ENCODE measurements at regions not wholly inside any gene's neighbourhood (a gene's known extent, or its start where the extent isn't known, plus 50 kb on each side); places are given as distances from the start of the nearest gene placed in this dataset.

DNA sequence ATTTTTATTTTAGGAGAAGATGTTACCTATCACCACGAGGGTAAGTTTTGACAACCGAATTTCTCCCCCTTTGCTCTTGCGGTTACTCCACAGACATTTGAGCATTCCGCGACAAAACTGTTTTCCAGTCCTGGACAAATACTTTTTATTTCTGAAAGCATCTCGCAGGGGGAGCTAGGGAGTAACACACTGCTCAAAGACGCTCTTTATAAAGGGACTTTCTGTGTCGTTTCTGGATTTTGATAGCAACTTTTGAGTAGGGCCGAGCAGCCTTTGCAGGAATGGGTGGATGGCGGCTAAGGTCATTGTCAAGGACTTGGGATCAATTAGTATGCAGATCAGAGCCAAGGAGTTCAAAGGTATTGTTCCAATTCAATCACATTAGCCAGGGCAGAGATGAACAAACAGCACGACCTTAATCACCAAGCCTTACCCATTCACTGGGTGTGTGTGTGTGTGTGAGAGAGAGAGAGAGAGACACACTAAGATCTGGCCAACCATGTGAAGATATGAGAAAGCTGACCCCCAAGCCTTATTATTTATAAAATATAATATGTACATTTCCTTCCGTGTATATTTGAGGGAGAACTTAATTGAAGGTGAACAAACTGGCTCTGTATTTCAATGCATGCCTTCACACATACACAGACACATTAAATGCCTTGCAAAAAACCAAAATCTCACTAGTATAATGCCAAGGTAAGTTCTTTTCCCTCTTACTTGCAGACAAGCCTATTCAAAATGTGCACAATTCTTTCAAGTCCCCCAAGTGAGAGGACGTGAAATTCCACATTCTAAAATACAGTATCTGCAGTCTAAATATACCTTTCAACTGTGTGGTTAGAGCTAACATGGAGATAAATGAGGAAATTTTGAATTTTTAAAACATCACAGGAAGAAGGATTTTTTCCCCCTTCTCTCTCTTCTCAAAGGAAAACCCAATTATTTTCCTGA lies 613.8 kb downstream of the VRK1 start:
- H3K27ac Mint-ChIP-seq, result no peak overlapping the region
- peaks cover 9% of the 10 kb centered on the region for H3K27me3 Mint-ChIP-seq
- H3K4me1 Mint-ChIP-seq, result no peaks in the 10 kb centered on the region
- H3K9me3 Mint-ChIP-seq, result peaks cover 0 to 2% (median 0%) of the 10 kb centered on the region in 3 donors
- no peak overlapping the region for H3K4me3 Mint-ChIP-seq
- H3K36me3 Mint-ChIP-seq, result no peaks in the 10 kb centered on the region

DNA sequence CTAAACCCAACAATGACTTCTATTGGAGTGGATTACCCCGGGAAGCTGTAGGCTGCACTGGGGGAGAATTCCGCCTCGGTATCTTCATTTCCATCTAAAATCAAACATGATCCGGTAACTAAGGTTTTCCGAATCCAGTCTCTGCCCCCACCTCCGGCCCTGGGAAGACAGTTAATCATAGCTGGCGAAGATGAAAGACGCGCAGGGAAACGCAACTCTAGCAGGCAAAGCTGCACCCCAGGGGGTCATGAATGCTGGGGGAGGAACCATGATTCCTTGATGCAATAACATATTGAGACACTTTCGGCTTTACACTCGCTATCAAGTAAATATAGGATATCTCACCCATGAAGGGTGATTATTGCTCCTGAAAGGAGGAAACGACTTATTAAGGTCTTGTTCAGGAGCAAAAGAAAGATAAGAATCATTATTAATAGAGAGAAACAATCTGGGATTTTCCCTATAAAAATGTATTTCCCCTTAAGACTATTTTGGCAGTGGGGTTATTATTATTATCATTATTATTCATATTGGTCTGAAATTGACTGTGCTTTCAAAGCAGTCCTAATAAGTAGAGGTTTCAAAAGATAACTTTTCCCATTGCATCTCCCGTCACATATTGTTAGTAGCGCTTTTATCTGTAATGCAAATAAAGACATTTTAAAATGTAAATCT lies 614.9 kb downstream of the VRK1 start:
- Mint-ChIP-seq H3K27ac (no peak overlapping the region), H3K36me3 (no peaks in the 10 kb centered on the region), H3K4me3 (no peak overlapping the region), H3K4me1 (no peaks in the 10 kb centered on the region), H3K27me3 (peaks cover 12% of the 10 kb centered on the region), H3K9me3 (peaks cover 0 to 2% (median 0%) of the 10 kb centered on the region in 3 donors)

DNA sequence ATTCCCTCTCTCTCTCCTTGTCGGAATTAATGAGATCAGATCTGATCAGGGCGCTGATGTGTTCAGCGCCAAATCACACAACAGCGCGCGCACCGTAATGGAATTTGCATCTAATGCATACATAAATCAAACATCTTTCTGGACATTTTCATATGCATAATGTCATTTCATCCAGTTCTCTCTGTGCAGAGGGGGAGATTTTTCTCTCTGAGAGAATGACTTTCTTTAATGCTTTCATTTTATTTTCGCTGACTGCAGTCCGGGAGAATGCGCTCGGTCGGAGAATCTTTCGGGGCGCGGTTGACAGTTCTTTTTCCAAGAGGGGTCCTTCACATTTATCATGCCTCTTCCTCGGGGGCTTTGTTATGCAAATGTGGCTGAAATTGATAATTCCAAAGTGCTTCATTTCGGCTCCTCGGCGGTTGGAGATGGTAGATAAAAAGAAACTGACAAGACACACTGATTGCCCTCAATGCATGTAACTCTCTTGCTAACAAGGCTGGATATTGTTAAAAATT lies 615.9 kb downstream of the VRK1 start:
- Mint-ChIP-seq H3K36me3 (no peaks in the 10 kb centered on the region), H3K9me3 (peaks cover 0 to 2% (median 0%) of the 10 kb centered on the region in 3 donors), H3K27me3 (peaks cover 12% of the 10 kb centered on the region), H3K4me1 (no peaks in the 10 kb centered on the region), H3K27ac (no peak overlapping the region), H3K4me3 (no peak overlapping the region)

DNA sequence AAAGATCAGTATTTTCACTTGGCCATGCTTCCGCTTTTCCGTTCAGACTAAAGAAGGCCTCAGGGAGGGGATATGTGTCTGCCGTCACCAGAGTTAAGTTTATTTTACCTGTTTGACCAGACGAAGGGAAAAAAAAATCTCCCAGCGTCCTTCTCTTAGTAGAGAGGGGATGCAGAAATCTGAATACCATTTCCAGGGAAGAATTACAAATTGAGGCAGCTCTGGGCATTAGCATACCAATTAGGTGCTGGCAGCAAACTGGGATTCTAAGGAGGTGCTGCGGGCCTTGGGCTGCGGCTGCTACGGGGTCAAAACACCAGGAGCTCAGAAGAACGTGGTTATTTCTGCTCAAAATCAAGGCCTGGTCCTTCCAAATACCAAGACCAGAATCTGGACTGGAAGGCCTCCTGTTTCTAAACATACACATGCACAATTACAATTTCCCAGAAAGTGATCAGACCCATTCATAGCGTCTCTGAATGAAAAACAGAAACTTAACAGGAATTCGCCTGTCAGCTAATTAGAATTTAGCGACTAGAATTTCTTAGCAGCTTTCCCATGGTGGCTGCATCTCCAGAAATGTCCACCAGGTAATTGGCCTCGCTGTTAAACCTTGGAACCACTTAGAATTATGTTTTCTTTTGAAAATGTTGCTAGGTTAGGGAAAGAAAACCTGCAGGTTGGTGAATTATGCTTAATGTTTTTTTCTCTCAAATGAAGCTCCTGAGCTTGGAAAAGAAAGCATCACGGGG lies 617.0 kb downstream of the VRK1 start:
- Mint-ChIP-seq H3K4me1 (no peaks in the 10 kb centered on the region), H3K36me3 (no peaks in the 10 kb centered on the region), H3K9me3 (peaks cover 0 to 2% (median 0%) of the 10 kb centered on the region in 3 donors), H3K27ac (no peak overlapping the region), H3K27me3 (peaks cover 12% of the 10 kb centered on the region), H3K4me3 (no peak overlapping the region)

DNA sequence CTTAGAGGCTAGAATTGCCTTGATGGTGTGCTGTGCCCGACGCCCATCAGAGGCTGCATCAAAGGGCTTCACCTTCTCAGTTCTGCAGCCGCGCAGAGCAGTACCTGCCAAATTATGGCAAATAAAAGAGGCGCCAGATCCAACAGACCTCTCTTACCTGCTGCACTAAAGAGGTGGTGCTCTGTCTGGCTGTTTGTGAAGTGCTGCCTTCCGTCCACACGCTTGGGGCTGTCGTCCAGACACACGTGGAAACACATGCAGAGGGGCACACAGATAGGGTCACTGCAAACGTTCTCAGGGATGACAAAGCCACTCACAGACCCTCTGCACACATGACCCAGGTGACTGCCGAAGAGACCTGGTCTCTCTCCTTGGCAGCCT lies 617.5 kb downstream of the VRK1 start:
- peaks cover 12% of the 10 kb centered on the region for H3K27me3 Mint-ChIP-seq
- no peaks in the 10 kb centered on the region for H3K4me1 Mint-ChIP-seq
- H3K4me3 Mint-ChIP-seq, result no peak overlapping the region
- H3K27ac Mint-ChIP-seq, result no peak overlapping the region
- peaks cover 0 to 2% (median 0%) of the 10 kb centered on the region in 3 donors for H3K9me3 Mint-ChIP-seq
- H3K36me3 Mint-ChIP-seq, result no peaks in the 10 kb centered on the region

DNA sequence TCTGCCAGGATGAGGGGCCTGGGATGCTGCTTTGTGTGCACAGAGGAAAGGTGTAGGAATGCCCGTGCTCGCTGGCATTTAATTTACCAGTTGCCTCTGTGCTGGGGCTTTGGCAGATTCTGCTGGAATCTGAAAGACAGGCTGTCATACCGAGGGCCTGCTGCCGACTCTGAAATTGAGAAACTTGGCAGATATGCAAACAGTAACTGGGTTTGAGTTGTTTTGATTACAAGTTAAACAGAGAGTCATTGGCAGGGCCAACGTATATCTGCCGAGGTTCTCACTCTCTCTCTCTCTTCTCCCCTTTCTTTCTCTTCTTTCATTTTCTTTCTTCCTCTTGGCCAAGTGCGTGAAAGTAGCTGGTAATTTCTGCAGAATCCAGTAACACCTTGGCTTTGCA lies 618.7 kb downstream of the VRK1 start:
- no peak overlapping the region for H3K27ac Mint-ChIP-seq
- H3K36me3 Mint-ChIP-seq, result no peaks in the 10 kb centered on the region
- peaks cover 12% of the 10 kb centered on the region for H3K27me3 Mint-ChIP-seq

DNA sequence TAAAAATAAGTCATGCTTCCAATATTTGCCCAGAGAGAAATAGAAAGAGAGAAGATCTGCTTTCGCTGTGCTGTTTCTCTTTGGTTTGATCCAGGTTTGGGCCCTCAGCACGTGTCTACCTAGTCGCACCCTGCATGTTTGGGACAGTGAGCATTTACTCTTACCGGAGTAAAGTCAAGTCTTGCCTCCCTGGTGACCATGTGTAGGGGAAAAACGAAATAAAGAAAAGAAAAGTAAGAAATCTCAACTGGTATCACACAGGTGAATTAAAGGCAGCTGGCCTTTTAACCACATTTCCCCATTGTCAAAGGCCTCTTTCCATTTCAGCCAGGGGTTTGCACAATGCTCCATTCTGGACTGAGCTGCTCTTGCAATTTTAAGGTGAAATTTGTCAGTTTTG lies 619.4 kb downstream of the VRK1 start:
- Mint-ChIP-seq H3K36me3 (no peaks in the 10 kb centered on the region), H3K4me1 (no peaks in the 10 kb centered on the region), H3K27ac (no peak overlapping the region), H3K27me3 (peaks cover 12% of the 10 kb centered on the region), H3K9me3 (no peaks in the 10 kb centered on the region), H3K4me3 (no peak overlapping the region)

More for the DNA sequence above, 618.7 kb downstream of the VRK1 start:
- Mint-ChIP-seq H3K9me3 (no peaks in the 10 kb centered on the region), H3K4me3 (no peak overlapping the region), H3K4me1 (no peaks in the 10 kb centered on the region)

DNA sequence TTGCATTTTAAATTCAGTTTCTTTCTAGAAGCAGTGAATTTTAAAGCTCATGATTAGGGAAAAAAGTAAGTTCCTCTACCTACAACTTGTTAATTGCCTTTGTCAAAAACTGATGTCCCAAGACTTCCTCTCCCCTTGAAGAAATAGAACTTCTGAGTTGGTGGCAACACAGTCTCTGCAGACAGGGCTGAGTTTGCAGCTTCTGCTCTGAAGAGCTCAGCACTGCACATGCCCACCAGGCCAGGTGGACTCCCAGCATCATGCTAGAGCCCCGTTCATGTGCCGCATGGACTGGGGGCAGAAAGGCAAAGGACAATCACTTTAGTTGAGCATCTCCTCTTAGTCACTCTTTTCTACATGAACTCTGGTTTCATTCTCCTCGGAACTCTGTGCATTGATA lies 620.1 kb downstream of the VRK1 start:
- H3K36me3 Mint-ChIP-seq, result no peaks in the 10 kb centered on the region
- no peak overlapping the region for H3K27ac Mint-ChIP-seq
- H3K4me1 Mint-ChIP-seq, result no peaks in the 10 kb centered on the region

DNA sequence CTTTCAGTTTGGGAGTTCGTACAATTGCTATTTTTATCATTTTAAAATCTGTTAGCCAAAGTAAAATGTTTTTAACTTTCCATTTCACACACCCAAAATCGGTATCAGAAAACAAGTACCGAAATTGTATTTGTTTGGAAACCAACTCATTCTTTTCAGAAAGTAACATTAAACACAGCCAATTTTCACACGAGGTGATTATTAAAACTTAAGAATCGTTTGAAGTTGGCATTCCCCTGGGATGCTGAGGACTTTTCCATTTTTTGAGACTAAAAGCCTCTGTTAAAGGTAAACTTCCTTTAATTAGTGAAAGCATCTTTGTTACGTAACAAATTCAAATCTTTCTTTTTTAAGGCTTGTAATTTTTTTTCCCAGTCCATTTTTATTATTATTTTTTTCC lies 623.0 kb downstream of the VRK1 start:
- no peaks in the 10 kb centered on the region for H3K36me3 Mint-ChIP-seq
- H3K9me3 Mint-ChIP-seq, result peaks cover 0 to 2% (median 0%) of the 10 kb centered on the region in 3 donors
- H3K27ac Mint-ChIP-seq, result no peak overlapping the region
- peaks cover 5% of the 10 kb centered on the region for H3K27me3 Mint-ChIP-seq
- H3K4me1 Mint-ChIP-seq, result no peaks in the 10 kb centered on the region
- H3K4me3 Mint-ChIP-seq, result no peak overlapping the region

More for the DNA sequence above, 620.1 kb downstream of the VRK1 start:
- Mint-ChIP-seq H3K9me3 (no peaks in the 10 kb centered on the region), H3K27me3 (peaks cover 12% of the 10 kb centered on the region), H3K4me3 (no peak overlapping the region)

DNA sequence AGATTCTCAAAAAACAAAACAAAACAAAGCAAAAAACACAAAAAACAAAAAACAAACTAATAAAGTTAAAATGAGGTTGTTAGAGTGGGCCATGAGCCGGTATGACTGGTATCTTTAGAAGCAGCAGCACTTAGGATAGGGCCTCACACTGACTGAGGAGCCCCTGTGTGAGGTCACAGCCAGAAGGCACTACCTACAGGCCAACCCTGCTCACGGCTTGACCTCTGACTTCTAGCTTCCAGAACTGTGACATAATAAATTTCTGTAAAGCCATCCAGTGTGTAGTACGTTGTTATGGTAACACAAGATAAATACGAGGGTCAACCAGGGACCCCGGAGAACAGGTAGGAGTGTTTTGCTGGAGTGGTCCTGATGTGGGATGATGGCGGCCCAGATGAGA lies 629.6 kb downstream of the VRK1 start:
- H3K27ac Mint-ChIP-seq, result no peak overlapping the region
- H3K4me1 Mint-ChIP-seq, result no peaks in the 10 kb centered on the region
- no peaks in the 10 kb centered on the region for H3K36me3 Mint-ChIP-seq
- no peaks in the 10 kb centered on the region for H3K27me3 Mint-ChIP-seq
- H3K4me3 Mint-ChIP-seq, result no peak overlapping the region
- H3K9me3 Mint-ChIP-seq, result peaks cover 1 to 5% (median 3%) of the 10 kb centered on the region in 3 donors

DNA sequence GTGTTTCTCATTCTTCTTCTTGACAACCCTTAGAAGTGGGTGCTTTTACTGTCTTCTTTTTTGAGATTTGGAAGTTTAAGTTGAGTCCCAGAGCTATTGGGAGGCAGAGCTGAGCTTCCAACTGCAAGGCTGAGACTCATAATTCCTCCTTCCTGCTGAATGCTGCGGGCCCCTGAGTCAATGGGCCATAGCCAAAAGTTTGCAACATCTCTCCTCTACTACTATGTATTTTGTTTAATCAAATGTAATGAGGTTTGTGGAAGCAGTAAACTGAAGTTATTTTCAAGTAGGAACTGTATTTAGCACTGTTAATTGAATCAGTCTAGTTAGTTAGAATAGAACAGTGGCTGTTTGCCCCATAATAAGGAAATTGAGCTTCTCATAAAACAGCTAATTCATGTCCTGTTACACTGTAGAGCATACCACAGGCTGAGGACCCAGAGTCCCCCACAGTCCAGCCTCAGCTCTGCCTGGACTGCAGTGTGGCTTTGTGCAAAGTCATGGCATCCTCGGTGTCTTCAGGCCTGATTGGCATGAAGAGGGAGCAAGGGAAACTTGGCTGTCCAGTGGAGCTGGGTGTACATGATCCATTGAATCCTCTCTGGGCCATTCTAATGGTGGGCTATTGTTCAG lies 631.7 kb downstream of the VRK1 start:
- Mint-ChIP-seq H3K36me3 (no peaks in the 10 kb centered on the region), H3K9me3 (peaks cover 1 to 5% (median 3%) of the 10 kb centered on the region in 3 donors), H3K27me3 (no peaks in the 10 kb centered on the region), H3K27ac (no peak overlapping the region), H3K4me1 (no peaks in the 10 kb centered on the region), H3K4me3 (no peak overlapping the region)

DNA sequence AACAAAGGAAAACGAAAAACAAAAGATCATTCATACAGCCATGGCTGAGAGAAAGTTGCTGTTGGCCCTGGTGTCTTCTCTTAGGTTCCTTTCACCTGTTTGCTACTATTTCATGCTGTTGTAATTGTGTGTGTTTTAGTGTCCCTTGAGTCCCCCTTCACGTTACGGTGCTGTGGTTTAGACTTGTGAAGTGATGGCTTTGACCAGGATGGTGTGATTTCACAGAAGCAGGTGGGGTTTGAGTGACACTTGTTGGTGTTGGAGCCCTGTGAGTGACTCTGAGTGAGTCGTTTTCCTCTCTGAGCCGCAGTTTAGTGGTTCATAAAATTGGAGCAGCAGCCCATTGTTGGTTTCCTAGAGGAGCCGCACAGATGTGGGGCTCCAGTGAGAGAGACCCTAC lies 635.4 kb downstream of the VRK1 start:
- Mint-ChIP-seq H3K4me3 (no peak overlapping the region), H3K9me3 (peaks cover 1 to 3% (median 1%) of the 10 kb centered on the region in 3 donors), H3K36me3 (no peaks in the 10 kb centered on the region), H3K4me1 (no peaks in the 10 kb centered on the region), H3K27me3 (no peaks in the 10 kb centered on the region), H3K27ac (no peak overlapping the region)

DNA sequence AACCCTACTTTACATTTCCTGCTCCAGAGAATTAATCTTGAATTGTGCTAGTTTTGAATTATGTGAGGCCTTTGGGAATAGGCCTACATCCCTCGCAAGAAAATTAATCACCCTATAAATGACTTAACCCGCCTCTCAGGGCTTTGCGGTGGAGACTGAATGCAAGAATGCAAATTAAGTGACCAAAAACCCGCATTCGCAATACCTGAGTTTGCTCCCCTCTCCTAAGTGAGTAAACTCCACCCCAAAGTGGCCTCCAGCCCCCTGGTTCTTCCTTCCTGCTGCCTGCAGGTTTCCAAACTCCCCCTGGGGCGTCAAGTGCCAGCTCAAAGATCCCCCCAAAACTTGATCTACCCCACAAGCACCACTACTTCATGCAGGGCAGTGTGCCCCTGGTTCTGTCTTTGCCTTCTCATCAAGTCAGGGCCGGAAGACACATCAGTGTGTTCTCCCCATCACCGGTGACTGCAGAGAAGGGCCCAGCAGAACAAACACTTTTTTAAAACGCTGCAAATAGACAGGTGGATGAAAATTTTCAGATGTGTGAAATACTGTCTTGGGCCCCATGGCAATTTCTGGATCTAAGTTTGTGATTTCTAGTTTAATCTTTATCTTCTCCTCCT lies 644.7 kb downstream of the VRK1 start:
- no peaks in the 10 kb centered on the region for H3K36me3 Mint-ChIP-seq
- H3K4me3 Mint-ChIP-seq, result no peak overlapping the region
- peaks cover 0 to 3% (median 0%) of the 10 kb centered on the region in 3 donors for H3K9me3 Mint-ChIP-seq
- H3K27me3 Mint-ChIP-seq, result no peaks in the 10 kb centered on the region
- no peak overlapping the region for H3K27ac Mint-ChIP-seq
- no peaks in the 10 kb centered on the region for H3K4me1 Mint-ChIP-seq

DNA sequence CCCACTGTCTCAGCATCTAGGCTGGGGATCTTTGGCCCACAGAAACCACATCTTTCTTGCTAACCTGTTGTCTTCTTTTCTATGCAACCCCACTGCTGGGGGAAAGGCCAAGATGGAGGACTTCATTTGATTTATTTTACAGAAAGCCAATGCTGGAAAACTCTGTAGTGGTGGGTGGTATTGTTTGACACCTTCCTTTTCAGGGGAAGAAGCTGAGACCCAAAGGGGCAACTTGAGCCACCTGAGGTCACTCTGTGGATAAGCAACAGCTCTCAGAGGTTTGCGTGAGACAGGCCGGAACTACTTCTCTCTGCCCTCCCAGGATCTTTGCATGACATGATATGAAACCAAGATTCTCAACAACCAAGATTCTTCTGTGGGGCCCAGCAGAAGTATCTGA lies 645.2 kb downstream of the VRK1 start:
- Mint-ChIP-seq H3K4me1 (no peaks in the 10 kb centered on the region), H3K36me3 (no peaks in the 10 kb centered on the region), H3K9me3 (peaks cover 0 to 3% (median 0%) of the 10 kb centered on the region in 3 donors), H3K27me3 (no peaks in the 10 kb centered on the region), H3K27ac (no peak overlapping the region), H3K4me3 (no peak overlapping the region)
